Transverse colon (tissue), 3 donors: ENCODE measurements at regions not wholly inside any gene's neighbourhood (a gene's known extent, or its start where the extent isn't known, plus 50 kb on each side); places are given as distances from the start of the nearest gene placed in this dataset.

Experiments used
- EP300 ChIP-seq: sonication (generic); formaldehyde crosslinking; IDR thresholded peaks from one replicate; pipeline ENCODE4 v1.6.1; 2017; ENCODE audit warnings: antibody characterized with exemption, low read depth
- POLR2A ChIP-seq: fragments of 450-650 bp; IDR thresholded peaks from one replicate; pipeline ENCODE4 v1.6.1; 2016; ENCODE audit warnings: antibody characterized with exemption, mild to moderate bottlenecking, moderate library complexity
- TF ChIP-seq, protein P1 (sequence below), 5 experiments: fragments of 200-600 bp in 3 of 5; fragments of 450-650 bp in 2 of 5; sonication (generic) in 3 of 5; IDR thresholded peaks; 1 replicate in 2 of 5; 2 replicates in 3 of 5; pipeline ENCODE4 v1.5.1; 2016 to 2017; ENCODE audit warnings: antibody characterized with exemption in 5 of 5, inconsistent platforms in 3 of 5, mild to moderate bottlenecking in 2 of 5, moderate library complexity in 1 of 5

DNA sequence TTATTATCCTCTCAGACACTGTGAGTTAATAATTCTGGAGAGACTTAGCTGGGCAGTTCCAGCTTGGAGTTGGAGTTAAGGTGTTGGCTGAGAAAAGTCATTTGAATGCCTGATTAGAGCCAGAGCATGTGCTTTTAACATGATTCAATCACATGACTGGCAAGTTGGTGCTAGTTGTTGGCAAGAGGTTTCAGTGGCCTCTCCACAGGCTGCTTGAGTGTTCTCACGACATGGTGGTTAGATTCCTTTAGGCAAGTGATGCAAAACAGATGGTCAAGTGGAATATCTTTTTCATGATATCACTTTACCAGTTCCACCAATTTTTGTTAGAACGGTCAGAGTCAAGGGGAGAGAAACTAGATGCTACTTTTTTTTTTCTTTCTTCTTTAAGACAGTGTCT lies 262.7 kb upstream of the FN1 start:
- TF ChIP-seq, protein P1, sequence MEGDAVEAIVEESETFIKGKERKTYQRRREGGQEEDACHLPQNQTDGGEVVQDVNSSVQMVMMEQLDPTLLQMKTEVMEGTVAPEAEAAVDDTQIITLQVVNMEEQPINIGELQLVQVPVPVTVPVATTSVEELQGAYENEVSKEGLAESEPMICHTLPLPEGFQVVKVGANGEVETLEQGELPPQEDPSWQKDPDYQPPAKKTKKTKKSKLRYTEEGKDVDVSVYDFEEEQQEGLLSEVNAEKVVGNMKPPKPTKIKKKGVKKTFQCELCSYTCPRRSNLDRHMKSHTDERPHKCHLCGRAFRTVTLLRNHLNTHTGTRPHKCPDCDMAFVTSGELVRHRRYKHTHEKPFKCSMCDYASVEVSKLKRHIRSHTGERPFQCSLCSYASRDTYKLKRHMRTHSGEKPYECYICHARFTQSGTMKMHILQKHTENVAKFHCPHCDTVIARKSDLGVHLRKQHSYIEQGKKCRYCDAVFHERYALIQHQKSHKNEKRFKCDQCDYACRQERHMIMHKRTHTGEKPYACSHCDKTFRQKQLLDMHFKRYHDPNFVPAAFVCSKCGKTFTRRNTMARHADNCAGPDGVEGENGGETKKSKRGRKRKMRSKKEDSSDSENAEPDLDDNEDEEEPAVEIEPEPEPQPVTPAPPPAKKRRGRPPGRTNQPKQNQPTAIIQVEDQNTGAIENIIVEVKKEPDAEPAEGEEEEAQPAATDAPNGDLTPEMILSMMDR (IDR thresholded peaks at IDR 0.05): no peak
- TF ChIP-seq EP300 (no peak), POLR2A (no peak)
